IPS-15b (cell line): ENCODE measurements at regions not wholly inside any gene's neighbourhood (a gene's known extent, or its start where the extent isn't known, plus 50 kb on each side); places are given as distances from the start of the nearest gene placed in this dataset.

Experiments
- H3K27me3 ChIP-seq: one replicate; pipeline ENCODE4 v1.6.1; 2013; ENCODE audit warnings: low read length; ENCODE audit not compliant: control insufficient read depth, insufficient read depth
- H3K36me3 ChIP-seq: one replicate; pipeline ENCODE4 v1.6.1; 2013; ENCODE audit warnings: low read length; ENCODE audit not compliant: control insufficient read depth, insufficient read depth
- H3K4me1 ChIP-seq: one replicate; pipeline ENCODE4 v1.6.1; 2013; ENCODE audit warnings: mild to moderate bottlenecking, low read length; ENCODE audit not compliant: control insufficient read depth, insufficient read depth
- H3K4me3 ChIP-seq: one replicate; pipeline ENCODE4 v1.5.1; 2013; ENCODE audit warnings: low read depth, low read length
- H3K9ac ChIP-seq: one replicate; pipeline ENCODE4 v1.6.1; 2013; ENCODE audit warnings: low read depth, mild to moderate bottlenecking, low read length
- H3K9me3 ChIP-seq: one replicate; pipeline ENCODE4 v1.6.1; 2013; ENCODE audit warnings: mild to moderate bottlenecking, low read length; ENCODE audit not compliant: control insufficient read depth, insufficient read depth

DNA sequence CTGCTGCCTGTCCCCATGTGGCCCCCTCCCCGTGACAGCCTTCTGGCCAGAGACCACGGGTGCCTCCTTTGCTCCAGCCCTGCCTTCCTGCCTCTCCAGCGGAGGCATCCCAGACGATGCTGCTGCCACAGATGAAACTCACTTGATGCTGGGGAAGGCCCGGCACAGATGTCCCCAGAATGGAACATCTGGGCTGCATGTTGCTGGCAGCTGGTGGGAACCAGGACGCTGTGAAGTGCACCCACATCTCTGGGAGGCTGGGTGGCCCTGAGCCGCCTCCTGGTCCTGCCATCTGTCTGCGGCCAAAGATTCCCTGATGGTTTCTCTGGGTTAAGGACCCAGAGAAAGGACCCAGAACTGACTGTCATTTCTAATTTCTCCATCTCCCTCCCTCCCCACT is 51.9 kb upstream of the PTPRS start:
- H3K27me3 ChIP-seq = peaks cover 8% of the 10 kb centered on the region

DNA sequence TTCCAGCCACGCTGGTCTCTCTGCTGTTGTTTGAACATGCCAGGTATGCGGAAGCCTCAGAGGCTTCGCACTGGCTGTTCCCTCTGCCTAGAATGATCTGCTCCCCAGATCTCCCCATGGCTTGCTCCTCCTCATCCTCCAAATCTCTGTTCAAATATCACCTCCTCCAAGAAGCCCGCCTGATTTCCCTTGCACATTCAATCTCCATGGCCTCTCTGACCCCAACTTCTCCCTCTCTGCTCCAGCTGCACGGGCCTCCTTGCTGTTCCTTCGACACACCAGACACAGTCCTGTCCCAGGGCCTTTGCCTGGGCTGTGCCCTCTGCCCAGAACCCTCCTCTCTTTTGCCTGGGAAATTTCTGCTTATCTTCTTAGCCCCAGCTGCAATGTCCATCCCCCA is 52.5 kb upstream of the PTPRS start:
- H3K9ac ChIP-seq = no peak overlapping the region
- no peak overlapping the region for H3K4me3 ChIP-seq
- H3K9me3 ChIP-seq = no peaks in the 10 kb centered on the region
- H3K27me3 ChIP-seq = peaks cover 9% of the 10 kb centered on the region
- H3K4me1 ChIP-seq = peaks cover 15% of the 10 kb centered on the region
- H3K36me3 ChIP-seq = no peaks in the 10 kb centered on the region

More for the DNA sequence above, 51.9 kb upstream of the PTPRS start:
- Histone ChIP-seq H3K36me3 (no peaks in the 10 kb centered on the region), H3K9me3 (no peaks in the 10 kb centered on the region), H3K4me3 (no peak overlapping the region), H3K4me1 (peaks cover 13% of the 10 kb centered on the region), H3K9ac (no peak overlapping the region)

DNA sequence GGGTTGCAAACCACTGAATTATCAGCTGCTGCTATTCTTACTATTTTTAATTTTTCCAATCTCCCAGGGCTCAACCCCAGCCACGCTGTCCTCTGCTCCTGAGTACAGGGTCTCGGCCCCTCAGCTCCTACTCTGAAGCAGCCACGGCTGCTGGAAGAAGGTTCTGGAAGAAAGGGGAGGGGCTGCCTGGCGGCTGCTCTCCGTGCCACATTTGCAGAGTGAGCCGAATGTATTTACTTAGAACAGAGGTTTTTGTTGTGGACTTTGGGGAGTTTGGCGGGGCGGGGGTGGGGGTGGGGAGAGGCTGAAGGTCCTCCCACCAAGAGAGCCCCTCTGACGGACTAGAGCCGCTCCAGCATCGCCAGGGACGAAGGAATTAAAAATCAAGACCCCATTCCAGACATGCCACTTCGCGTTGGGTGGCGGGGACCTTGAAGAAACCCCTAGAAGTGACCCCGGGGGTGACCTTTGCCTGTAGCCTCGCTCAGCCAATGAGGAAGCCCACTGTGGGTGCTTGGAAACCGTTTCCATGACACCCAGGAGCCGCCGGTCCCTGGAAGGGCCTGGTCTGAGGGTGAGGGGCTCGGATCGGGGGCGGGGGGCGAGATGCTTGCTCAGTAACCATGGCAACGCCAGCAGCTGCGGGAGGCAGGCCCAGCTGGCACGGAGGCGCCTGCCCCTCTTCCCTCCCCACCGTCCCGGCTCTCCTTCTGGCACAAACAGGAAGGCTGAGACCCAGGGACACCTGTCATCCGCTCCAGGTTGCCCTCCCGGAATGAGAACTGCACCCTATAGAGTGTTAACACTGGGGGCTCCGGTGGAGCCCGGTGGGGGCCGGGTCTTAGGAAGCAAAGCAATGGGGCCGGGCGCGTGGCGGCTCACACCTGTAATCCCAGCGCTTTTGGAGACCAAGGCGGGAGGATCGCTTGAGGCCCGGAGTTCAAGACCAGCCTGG is 54.2 kb upstream of the PTPRS start:
- no peak overlapping the region for H3K9ac ChIP-seq
- peak overlapping the region; percentile 13 for H3K4me3 ChIP-seq
- no peaks in the 10 kb centered on the region for H3K9me3 ChIP-seq
- peaks cover 15% of the 10 kb centered on the region for H3K4me1 ChIP-seq
- H3K27me3 ChIP-seq = peaks cover 9% of the 10 kb centered on the region
- H3K36me3 ChIP-seq = no peaks in the 10 kb centered on the region

DNA sequence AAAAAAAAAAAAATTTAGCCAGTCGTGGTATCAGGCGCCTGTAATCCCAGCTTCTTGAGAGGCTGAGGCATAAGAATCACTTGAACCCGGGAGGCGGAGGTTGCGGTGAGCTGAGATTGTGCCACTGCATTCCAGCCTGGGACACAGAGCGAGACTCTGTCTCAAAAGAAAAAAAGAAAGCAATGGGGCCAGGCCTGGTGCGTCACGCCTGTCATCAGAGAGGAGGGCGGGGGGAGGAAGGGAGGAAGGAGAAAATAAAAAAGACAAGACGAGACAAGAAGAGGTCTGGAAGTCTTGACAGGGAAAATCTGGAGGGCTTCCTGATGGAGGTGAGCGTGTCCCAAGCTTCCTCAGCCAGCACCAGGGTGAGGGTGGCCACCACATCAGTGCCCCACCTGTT is 54.9 kb upstream of the PTPRS start:
- peaks cover 9% of the 10 kb centered on the region for H3K27me3 ChIP-seq
- peaks cover 15% of the 10 kb centered on the region for H3K4me1 ChIP-seq
- H3K9me3 ChIP-seq = no peaks in the 10 kb centered on the region
- no peak overlapping the region for H3K4me3 ChIP-seq
- H3K36me3 ChIP-seq = no peaks in the 10 kb centered on the region
- no peak overlapping the region for H3K9ac ChIP-seq

DNA sequence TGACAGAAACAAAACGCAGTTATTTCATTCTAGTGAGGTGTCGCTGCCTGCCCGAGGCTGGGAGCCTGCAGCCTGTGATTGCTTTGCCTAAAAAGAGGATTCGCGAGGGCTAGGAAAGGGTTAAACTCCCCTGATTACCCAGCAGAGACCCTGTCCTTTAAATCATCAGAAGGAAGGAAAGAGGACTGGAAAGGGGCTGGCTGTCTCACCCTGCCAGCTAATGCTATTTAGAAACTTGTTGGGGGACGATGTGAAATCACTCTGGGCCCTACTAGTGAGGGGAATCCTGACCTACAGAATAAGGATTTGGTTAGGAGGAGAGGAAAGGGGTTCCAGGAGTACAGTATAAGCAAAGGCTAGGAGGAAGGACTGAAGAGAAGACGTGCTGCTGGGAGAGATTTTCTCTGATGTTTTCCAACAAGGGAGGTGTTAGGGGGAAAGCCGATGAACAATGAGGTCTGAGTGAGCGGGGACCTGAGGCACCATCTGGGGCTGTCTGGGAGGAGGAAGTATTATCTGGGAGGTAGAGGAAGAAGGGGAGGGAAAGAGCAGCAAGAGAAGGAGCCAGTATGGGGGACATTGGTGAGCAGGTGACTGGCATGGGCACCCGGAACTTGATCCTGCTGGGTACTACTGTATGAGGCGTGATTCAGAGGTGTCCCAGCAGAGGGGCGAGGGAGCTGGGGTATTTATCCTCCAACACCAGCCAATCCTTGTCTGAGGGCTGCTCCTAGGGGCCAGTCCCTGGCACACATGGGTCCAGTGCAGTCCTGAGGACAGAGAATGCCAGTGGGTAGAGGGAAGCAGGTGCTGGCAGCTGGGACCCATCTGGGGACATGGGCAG is 55.7 kb upstream of the PTPRS start:
- Histone ChIP-seq H3K4me3 (no peak overlapping the region), H3K9me3 (no peaks in the 10 kb centered on the region), H3K9ac (no peak overlapping the region), H3K36me3 (no peaks in the 10 kb centered on the region), H3K27me3 (peaks cover 9% of the 10 kb centered on the region), H3K4me1 (peaks cover 15% of the 10 kb centered on the region)

DNA sequence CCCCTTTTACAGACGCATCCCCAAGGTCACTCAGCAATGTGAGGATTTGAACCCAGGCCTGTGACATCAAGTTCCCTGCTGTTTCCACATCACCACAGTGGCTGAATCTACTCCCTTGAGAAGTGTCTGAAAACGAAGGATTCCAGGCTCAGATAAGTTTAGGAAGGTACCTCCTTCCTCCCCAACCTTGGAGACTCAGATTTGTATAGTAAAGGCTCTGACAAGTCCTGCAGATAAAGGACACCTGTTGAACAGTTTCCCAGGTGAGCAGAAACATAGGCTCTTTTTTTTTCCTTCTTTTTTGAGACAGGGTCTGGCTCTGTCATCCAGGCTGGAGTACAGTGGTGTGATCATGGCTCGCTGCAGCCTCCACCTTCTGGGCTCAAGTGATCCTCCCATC is 56.4 kb upstream of the PTPRS start:
- Histone ChIP-seq H3K36me3 (no peaks in the 10 kb centered on the region), H3K9ac (no peak overlapping the region), H3K4me3 (no peak overlapping the region), H3K4me1 (peaks cover 15% of the 10 kb centered on the region), H3K9me3 (no peaks in the 10 kb centered on the region), H3K27me3 (peaks cover 9% of the 10 kb centered on the region)

DNA sequence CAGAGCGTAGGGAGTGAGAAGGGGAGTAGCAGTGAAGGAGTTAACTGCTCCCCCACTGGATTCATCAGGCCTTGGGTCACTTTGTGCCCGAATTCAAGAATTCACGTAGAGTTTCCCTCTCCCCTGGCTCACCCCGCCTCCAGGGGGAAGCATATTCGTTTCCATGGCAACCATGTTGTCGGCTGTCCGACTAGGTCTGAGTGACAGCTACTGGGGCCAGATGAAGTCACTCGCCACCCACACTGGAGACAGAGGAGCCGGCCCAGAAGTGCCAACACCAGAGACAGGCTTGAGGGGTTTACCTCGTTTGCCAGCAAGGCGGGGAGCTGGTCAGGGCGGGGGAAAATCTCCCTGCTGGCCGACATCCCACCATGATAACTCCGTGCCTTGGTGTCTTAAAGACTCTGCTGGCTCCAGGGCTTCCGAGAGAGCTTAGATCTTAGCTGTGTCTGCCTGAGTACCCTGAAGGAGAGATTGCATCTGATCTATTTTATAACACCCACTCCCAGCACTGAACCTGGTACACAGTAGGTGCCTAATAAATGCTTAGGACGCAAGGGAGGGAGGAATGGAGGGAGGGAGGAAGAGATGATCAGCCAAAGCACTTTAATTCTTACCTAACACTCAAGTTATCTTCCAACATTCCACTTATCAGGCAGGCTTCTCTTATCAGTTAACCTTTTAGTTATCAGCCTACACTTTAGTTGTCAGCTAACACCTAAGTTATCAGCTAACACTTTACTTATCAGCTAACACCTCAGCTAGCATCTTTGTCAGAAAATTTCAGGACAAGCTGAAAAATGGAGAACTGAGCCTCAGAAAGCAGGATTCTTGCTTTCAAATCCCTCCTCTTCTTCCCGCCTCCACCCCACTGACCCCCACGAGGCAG is 57.2 kb upstream of the ZNRF4 start:
- peaks cover 8% of the 10 kb centered on the region for H3K27me3 ChIP-seq
- no peaks in the 10 kb centered on the region for H3K36me3 ChIP-seq
- H3K4me1 ChIP-seq = peaks cover 15% of the 10 kb centered on the region
- H3K9me3 ChIP-seq = no peaks in the 10 kb centered on the region
- H3K4me3 ChIP-seq = peak overlapping the region; percentile 27
- no peak overlapping the region for H3K9ac ChIP-seq

DNA sequence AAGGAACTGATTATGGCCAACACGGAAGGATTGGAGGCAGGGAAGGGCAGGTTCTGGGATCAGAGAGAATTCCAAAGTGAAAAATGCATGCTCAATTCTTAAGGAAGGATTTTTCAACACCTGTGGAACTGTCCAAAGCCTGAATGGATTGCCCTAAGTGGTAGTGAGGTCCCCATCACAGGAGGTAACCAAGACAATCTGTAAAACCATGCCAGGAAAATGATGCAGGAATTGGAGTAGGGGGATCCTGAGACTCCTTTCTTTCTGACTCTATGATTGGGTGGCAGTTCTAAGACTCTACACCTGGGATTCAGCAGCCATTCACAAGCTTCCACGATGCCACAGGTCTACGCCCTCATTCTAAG is 56.5 kb upstream of the ZNRF4 start:
- peaks cover 7% of the 10 kb centered on the region for H3K27me3 ChIP-seq
- H3K9ac ChIP-seq = no peak overlapping the region
- H3K4me3 ChIP-seq = no peak overlapping the region
- no peaks in the 10 kb centered on the region for H3K9me3 ChIP-seq
- H3K4me1 ChIP-seq = peaks cover 15% of the 10 kb centered on the region
- H3K36me3 ChIP-seq = no peaks in the 10 kb centered on the region

DNA sequence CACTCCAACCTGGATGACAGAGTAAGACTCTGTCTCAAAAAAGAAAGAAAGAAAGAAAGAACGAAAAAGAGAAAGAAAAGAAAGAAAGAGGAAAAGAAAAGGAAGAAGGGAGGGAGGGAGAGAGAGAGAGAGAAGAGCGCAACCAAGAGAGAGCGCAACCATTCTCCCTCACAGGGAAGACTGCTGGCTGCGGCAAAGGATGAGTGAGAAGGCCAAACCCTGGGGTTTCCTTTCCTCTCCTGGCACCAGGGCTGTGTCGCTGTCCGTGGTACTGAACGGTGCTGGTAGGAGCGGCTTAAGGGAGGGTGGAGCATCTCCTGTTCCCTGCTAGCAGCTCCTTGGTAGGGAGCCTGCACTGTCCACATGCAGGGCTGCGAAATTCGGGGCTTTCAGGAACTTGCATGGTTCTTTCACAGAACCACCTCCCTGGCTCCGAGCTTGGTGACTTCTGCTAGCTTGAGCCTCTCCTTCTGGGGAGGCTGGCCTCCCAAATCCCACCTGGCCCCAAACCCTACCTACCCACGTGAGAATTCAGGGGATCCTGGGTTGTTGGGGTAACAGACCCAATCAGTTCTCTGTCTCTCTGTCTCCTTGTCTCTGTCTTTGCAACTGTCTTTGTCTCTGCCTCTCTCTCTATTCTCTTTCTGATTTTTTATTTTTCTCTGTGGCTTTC is 51.1 kb upstream of the ZNRF4 start:
- no peaks in the 10 kb centered on the region for H3K4me1 ChIP-seq
- peaks cover 6% of the 10 kb centered on the region for H3K27me3 ChIP-seq
- H3K4me3 ChIP-seq = peak overlapping the region; percentile 18
- no peaks in the 10 kb centered on the region for H3K36me3 ChIP-seq
- H3K9ac ChIP-seq = no peak overlapping the region
- H3K9me3 ChIP-seq = no peaks in the 10 kb centered on the region
